Effector memory CD4-positive, alpha-beta T cell (primary cell): ENCODE measurements at regions not wholly inside any gene's neighbourhood (a gene's known extent, or its start where the extent isn't known, plus 50 kb on each side); places are given as distances from the start of the nearest gene placed in this dataset.

Source experiments
- DNase-seq, 3 donors: peaks; one replicate each; pipeline ENCODE4 v3.0.0-alpha.2; 2020
- H3K27ac ChIP-seq: 2 replicates; pipeline ENCODE4 v1.7.0; 2013; ENCODE audit warnings: mild to moderate bottlenecking, low read length, moderate library complexity; ENCODE audit not compliant: insufficient read depth, poor library complexity, severe bottlenecking
- H3K27me3 ChIP-seq: replicated peaks from 2 replicates; pipeline ENCODE4 v1.7.0; 2013; ENCODE audit warnings: mild to moderate bottlenecking, low read length; ENCODE audit not compliant: insufficient read depth, control insufficient read depth, poor library complexity, severe bottlenecking
- H3K36me3 ChIP-seq: 2 replicates; pipeline ENCODE4 v1.7.0; 2013; ENCODE audit warnings: mild to moderate bottlenecking, low read length, moderate library complexity; ENCODE audit not compliant: control insufficient read depth, insufficient read depth
- H3K4me1 ChIP-seq: 2 replicates; pipeline ENCODE4 v1.7.0; 2013; ENCODE audit warnings: low read length, mild to moderate bottlenecking; ENCODE audit not compliant: control insufficient read depth, insufficient read depth, poor library complexity, severe bottlenecking
- H3K4me3 ChIP-seq: 2 replicates; pipeline ENCODE4 v1.7.0; 2013; ENCODE audit warnings: low read length, low read depth, mild to moderate bottlenecking; ENCODE audit not compliant: insufficient read depth, poor library complexity, severe bottlenecking
- H3K9me3 ChIP-seq: 2 replicates; pipeline ENCODE4 v1.7.0; 2013; ENCODE audit warnings: mild to moderate bottlenecking, low read length, moderate library complexity; ENCODE audit not compliant: control insufficient read depth

- H3K9me3 ChIP-seq = no peaks in the 10 kb centered on the region
- no peak overlapping the region for H3K4me3 ChIP-seq
- DNase-seq = no peak
- no peaks in the 10 kb centered on the region for H3K36me3 ChIP-seq
- H3K4me1 ChIP-seq = no peaks in the 10 kb centered on the region
- H3K27ac ChIP-seq = no peak overlapping the region
- H3K27me3 ChIP-seq = no peaks in the 10 kb centered on the region
These were observed 374.3 kb downstream of the RPS24 start for GRCh38 chr10:78407966-78408365.

GRCh38 chr10:78408671-78409472, 375.2 kb downstream of the RPS24 start:
- no peak overlapping the region for H3K4me3 ChIP-seq
- no peaks in the 10 kb centered on the region for H3K9me3 ChIP-seq
- no peak overlapping the region for H3K27ac ChIP-seq
- no peaks in the 10 kb centered on the region for H3K36me3 ChIP-seq
- no peaks in the 10 kb centered on the region for H3K4me1 ChIP-seq
- no peaks in the 10 kb centered on the region for H3K27me3 ChIP-seq
- no peak for DNase-seq

GRCh38 chr10:78410046-78410965, 376.6 kb downstream of the RPS24 start:
- Histone ChIP-seq H3K36me3 (no peaks in the 10 kb centered on the region), H3K27ac (no peak overlapping the region), H3K27me3 (no peaks in the 10 kb centered on the region), H3K4me1 (no peaks in the 10 kb centered on the region), H3K9me3 (no peaks in the 10 kb centered on the region), H3K4me3 (no peak overlapping the region)
- DNase-seq = no peak

DNA sequence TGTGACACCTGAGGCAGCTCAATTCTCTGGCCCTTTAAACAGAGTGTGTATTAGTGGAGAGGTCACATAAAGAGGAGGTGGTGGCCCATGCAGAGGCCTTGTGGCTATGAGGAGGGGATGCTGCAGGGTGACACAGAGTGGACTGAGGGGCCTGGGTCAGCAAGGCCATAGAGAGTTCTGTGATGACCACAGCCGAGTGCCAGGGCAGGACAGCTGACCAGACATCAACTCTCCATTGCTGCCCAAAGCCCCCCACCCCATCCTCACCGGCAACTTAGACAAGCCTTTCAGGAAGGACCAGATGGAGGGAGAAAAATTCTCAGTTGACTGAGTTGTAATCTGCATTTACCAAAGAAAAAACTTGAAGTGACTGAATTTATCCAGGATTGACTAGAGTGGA, 378.1 kb downstream of the RPS24 start:
- Histone ChIP-seq H3K27me3 (no peaks in the 10 kb centered on the region), H3K4me1 (no peaks in the 10 kb centered on the region), H3K9me3 (no peaks in the 10 kb centered on the region)

DNA sequence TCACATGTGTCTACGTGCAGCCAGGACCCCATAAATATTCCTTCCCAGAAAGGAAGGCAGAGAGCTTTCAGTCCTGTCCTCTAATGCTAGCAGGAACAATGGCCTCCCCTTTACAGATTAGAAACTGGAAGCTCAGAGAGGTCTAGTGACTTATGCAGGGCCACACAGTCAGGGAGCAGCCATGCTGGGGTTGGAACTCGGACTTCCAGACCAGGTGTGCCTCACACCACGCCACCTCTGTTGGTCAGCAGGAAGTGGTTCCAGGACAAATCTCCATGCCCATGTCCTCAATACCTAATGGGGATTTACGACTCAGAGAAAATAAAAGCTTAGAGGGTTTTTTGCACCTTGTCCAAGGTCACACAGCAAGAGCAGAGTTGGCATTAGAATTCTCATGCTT, 378.9 kb downstream of the RPS24 start:
- Histone ChIP-seq H3K9me3 (no peaks in the 10 kb centered on the region), H3K4me1 (no peaks in the 10 kb centered on the region), H3K27ac (no peak overlapping the region), H3K36me3 (no peaks in the 10 kb centered on the region), H3K27me3 (no peaks in the 10 kb centered on the region), H3K4me3 (no peak overlapping the region)
- no peak for DNase-seq

More for the DNA sequence above, 378.1 kb downstream of the RPS24 start:
- no peak for DNase-seq
- H3K27ac ChIP-seq = no peak overlapping the region
- H3K36me3 ChIP-seq = no peaks in the 10 kb centered on the region
- H3K4me3 ChIP-seq = no peak overlapping the region

- Histone ChIP-seq H3K4me3 (no peak overlapping the region), H3K27me3 (no peaks in the 10 kb centered on the region), H3K27ac (no peak overlapping the region), H3K4me1 (no peaks in the 10 kb centered on the region), H3K9me3 (no peaks in the 10 kb centered on the region), H3K36me3 (no peaks in the 10 kb centered on the region)
- no peak for DNase-seq
These were observed 379.7 kb downstream of the RPS24 start for GRCh38 chr10:78413076-78414055.

DNA sequence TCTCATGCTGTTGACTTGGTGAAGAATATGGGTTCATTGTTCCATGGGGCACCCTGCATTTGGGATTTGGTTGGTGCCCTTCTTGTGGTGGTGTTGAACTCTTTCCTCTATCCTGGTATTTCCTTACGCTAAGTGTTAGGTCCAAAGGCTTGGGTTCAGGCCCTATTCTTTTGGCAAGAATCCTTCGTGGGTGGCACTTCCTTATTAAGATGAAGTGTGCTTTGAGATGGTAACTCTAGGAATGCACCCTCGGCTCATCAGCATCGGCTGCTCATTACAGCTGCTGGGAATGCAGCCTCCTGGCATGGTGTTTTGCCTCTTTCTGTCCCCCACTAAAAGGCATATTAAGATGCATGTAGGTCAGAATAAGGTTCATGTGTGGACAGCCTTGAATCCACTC, 380.7 kb downstream of the RPS24 start:
- H3K9me3 ChIP-seq = no peaks in the 10 kb centered on the region
- no peaks in the 10 kb centered on the region for H3K36me3 ChIP-seq
- H3K27ac ChIP-seq = no peak overlapping the region
- no peaks in the 10 kb centered on the region for H3K4me1 ChIP-seq
- no peaks in the 10 kb centered on the region for H3K27me3 ChIP-seq
- DNase-seq = no peak
- no peak overlapping the region for H3K4me3 ChIP-seq

DNA sequence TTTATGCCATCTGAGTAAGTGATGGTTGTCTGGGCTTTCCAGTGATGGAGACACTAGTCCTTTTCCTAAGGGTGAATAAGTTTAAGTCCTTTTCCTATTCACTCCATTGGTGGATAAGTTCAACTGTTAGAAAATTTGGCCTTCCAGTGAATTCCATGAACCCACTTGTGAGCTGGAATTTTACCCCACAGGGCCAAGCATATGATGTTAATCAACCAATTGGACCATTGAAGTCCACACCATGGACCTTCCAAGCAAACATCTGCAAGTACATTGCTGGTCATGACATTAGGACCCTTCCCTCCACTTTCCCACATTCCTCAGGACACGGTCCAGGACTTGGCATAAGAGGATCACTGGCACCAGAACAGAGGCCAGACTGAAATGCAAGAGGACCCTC, 381.4 kb downstream of the RPS24 start:
- Histone ChIP-seq H3K27ac (no peak overlapping the region), H3K9me3 (no peaks in the 10 kb centered on the region), H3K36me3 (no peaks in the 10 kb centered on the region), H3K27me3 (no peaks in the 10 kb centered on the region), H3K4me3 (no peak overlapping the region), H3K4me1 (no peaks in the 10 kb centered on the region)
- no peak for DNase-seq

DNA sequence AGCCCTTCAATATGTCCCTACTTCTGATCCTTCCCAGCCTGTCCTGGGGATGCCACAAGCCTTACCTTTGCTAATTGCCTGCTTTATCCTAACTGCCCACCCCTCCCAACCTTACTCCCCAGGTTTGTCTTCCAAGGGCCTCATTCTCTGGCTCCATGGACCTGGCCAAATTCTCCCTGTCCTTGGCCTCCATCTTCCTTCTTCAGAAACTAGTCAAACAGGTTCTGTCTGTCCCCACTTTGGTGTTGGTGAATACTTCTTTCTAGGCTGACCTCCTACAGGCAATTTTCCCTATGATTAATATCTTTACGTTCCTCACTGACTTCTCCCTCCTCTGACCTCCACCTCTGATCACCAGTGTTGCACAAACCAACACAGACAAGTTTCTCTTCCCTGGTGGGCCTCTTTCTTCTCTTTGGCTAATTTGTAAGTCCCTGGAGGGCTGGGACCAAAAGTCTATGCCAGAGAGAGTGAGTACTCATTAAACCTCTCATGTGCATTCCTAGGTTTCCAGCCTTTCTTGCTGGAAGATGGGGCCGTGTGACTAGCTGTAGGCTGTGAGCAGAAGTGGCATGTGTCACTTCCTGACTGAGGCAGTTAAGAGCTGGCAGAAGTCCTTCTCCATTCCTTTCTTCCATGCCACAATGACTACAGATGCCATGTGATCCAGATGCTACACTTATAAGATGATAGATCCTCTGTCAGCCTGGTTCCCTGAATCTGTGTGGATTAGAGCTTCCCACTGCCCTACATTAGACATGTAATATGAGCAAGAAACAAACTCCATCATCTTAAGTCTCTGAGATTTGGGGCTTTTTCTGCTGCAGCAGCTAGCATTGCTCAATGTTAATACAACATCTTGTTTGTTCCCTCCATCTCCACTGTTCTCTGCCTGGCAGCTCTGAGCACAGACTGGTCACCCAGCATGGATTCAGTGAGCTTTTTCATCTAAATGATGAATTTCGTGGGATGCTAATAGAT, 382.7 kb downstream of the RPS24 start:
- no peaks in the 10 kb centered on the region for H3K27me3 ChIP-seq
- no peak overlapping the region for H3K27ac ChIP-seq
- H3K36me3 ChIP-seq = no peaks in the 10 kb centered on the region
- no peaks in the 10 kb centered on the region for H3K4me1 ChIP-seq
- no peak for DNase-seq
- no peak overlapping the region for H3K4me3 ChIP-seq
- H3K9me3 ChIP-seq = no peaks in the 10 kb centered on the region
